HG03571 (cell line): ENCODE measurements at regions not wholly inside any gene's neighbourhood (a gene's known extent, or its start where the extent isn't known, plus 50 kb on each side); places are given as distances from the start of the nearest gene placed in this dataset.

Experiments used
- ATAC-seq: cut with Tn5 transposase; IDR thresholded peaks from one replicate; pipeline ENCODE4 v1.9.1; 2021; ENCODE audit not compliant: unreplicated experiment

GRCh38 chr1:191963286-191963685, 195.0 kb upstream of the RGS18 start:
- no peak for ATAC-seq

- no peak for ATAC-seq
These were observed 194.3 kb upstream of the RGS18 start for GRCh38 chr1:191963781-191964455.

- ATAC-seq: no peak
These were observed 189.0 kb upstream of the RGS18 start for GRCh38 chr1:191969290-191969689.

DNA sequence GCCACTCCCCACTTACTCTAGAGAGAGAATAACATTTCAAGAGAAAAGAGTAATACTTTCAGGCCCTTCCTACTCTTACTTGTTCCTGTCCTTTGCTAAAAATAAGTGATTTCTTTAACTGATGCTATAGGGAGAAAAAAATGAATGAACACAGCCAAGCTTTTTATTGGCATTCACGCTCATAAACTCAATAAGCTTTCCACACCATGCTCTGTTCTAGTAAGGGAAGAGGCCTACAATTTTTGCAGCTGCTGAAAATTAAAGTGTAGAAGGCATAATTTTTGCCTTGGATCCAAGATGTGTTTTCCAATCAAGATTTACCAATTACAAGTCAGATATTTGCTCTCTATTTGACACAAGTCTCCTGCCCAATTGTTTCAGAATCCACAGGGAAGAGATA, 188.1 kb upstream of the RGS18 start:
- ATAC-seq: no peak

- no peak for ATAC-seq
These were observed 186.8 kb upstream of the RGS18 start for GRCh38 chr1:191971447-191971846.

- ATAC-seq: no peak
These were observed 184.3 kb upstream of the RGS18 start for GRCh38 chr1:191974004-191974403.

DNA sequence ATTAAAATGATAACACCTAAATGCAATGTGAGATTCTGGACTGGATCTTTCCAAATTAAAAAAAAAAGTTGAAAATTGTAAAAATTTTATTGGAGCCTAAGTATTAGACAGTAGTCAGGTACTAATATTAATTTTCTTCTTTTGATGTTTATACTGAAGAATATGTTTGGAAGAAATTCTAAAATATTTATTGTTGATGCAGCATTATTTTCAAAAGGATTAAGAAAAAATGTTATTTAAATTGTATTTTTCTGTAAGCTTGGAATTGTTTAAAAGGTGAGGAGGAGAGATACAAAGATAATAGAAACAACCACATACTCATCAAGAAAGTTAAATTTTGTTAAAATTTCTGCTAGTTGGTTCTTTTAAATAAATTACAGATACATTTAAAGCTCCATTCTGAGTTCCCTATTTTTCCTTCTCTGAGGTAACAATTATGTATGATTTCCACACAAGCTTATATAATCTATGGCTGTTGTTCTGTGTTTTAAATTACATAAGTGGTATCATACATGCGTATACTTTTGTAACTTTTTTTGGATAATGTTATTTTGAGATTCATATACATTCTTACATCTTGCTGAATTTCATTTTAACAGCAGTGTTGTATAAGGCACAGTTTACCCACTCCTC, 180.3 kb upstream of the RGS18 start:
- ATAC-seq: no peak

DNA sequence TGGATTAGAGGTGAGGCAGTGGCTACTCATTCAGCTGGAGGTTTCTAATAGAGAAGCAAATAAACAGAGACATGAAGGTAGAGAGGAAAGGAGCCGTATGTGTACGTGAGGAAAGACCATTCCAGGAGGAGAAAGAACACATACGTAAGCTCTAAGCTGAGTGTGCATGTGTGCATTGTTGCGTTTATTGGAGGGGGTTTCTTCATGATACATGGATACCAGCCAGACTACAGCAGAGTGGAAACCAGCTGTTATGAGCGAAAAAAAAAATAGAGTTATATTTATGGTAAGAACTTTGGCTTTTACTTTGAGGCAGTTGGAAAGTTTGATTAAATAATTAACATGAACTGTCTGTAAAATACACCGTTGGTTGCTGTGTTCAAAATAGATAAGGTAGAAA, 173.4 kb upstream of the RGS18 start:
- ATAC-seq: no peak

DNA sequence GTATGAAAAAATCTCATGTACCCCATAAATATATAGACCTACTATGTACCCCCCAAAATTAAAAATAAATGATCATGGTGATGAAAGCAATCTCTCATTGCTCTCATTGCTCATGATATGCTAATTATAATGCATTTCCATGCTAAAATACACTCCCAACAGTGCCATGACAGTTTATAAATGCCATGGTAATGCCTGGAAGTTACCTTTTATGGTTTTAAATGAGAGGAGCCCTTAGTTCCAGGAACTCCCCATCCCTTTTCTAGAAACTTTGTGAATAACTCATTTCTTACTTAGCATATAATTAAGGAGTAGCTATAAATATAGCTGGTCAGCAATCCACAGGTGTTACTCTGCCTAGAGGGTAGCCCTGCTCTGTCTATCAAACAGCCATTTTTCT, 166.1 kb upstream of the RGS18 start:
- no peak for ATAC-seq

DNA sequence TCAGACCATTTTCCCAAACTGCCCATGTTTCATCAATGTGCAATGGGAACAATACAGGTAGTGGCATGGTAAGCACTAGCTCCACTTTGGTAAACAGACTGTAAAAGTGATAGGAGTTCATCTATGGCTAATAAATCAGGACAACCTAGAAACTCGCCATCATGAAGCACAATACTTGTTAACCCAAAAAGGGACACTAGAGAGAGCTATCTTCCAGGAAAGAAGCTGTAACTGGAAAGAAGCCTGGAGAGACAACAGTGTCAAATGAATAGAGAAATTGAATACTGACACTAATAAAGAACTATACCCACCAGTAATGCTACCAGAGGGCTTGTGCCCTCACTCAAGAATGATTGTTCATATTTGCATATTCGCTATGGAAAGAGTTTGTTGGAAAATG, 164.7 kb upstream of the RGS18 start:
- ATAC-seq: no peak

DNA sequence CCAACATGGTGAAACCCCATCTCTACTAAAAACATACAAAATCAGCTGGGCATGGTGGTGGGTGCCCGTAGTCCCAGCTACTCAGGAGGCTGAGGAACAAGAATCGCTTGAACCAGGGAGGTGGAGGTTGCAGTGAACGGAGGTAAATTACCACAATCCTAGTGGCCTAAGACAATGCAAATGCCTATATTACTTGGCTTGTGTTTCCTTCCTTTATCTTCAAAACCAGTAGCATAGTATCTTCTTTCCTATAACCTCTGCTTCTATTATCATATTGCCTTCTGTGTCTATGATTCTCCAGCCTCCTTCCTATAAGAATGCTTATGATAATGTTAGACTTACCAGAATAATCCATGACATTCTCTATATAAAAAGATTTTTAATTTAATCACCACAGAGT, 156.2 kb upstream of the RGS18 start:
- ATAC-seq: no peak

DNA sequence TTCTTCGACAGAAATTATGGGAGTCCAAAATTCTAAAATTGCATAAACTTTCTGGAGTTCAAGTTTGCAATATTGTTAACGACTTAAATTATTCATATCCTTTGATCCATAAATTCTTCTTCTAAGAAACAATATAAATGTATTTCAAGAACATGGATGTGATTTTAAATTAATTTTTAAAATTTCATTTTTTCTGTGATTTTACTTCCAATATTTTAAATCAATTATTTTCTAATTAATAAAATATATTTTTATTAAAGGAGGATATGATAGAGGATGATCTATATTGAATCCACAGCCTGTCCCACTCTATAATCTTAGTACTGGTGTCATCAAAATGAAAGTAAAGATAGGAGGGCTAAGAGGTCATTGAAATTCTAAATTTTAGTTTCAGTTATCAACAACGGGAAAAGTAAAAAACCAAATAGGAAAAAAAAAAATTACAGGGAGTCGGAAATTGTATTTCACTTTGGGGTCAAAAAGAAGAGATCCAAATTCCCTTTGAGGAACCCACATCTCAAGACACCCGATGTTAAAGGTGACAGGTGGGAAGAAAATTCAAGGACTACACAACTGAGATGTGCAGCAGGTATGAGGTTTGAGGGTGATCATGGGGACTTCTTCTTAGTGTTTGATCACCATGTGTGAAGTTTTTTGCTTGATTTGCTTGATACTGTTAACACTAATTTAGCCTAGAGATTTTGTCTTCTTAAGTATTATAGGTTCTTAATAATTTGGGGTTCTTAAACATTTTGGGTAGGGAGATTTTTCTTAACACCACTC, 154.8 kb upstream of the RGS18 start:
- no peak for ATAC-seq

DNA sequence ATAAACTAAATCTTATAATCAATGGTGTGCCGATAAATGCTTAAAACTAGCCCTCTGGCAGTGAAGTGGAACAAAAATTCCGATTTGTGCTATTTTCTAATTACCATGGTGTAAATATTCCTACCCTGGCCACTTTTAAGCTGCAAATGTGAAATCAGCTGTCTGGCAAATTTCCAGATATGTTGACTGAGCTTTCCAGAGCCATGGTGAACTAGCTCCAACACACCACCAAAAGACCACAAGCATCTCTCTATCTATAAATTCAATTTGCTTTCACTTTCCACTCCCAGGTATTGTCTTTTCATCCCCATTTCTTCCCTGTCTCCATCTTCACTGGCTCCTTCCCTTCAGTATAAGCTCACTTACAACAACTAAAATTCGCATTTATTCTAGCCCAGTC, 152.3 kb upstream of the RGS18 start:
- no peak for ATAC-seq

- no peak for ATAC-seq
These were observed 149.9 kb upstream of the RGS18 start for GRCh38 chr1:192008281-192008825.

GRCh38 chr1:192010406-192010805, 147.9 kb upstream of the RGS18 start:
- no peak for ATAC-seq

- no peak for ATAC-seq
These were observed 146.7 kb upstream of the RGS18 start for GRCh38 chr1:192011525-192011924.

- no peak for ATAC-seq
These were observed 135.4 kb upstream of the RGS18 start for GRCh38 chr1:192022827-192023226.

DNA sequence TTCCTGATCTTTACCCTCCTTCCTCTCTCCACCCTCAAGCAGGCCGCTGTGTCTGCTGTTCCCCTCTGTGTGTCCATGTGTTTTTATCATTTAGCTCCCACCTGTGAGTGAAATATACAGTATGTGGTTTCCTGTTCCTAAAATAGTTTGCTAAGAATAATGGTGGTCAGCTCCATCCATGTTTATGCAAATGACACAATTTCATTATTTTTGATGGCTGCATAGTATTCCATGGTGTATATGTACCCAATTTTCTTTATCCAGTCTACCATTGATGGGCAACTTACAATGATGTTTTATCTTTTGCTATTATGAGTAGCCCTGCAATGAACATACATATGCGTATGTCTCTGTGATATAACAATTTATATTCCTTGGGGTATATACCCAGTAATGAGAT, 133.4 kb upstream of the RGS18 start:
- ATAC-seq: no peak

GRCh38 chr1:192038567-192038966, 119.7 kb upstream of the RGS18 start:
- no peak for ATAC-seq

DNA sequence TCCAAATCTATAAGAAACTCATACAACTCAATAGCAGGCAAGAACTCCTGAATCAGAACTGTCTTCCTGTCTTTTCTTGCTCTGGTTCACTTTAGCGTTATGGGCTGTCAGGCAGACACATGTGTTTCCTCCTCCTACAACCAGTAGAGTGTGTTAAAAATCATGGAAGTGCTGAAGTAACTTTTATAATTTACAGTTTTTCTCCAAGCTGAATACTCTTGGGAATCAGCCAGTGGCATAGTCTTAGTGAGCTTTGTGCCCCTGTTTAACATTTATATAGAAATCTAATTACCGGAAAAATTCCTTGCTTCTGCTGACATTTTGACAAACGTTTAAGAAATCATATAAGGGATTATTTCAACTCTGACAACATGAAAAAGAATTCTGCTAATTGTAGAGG, 113.1 kb upstream of the RGS18 start:
- no peak for ATAC-seq

DNA sequence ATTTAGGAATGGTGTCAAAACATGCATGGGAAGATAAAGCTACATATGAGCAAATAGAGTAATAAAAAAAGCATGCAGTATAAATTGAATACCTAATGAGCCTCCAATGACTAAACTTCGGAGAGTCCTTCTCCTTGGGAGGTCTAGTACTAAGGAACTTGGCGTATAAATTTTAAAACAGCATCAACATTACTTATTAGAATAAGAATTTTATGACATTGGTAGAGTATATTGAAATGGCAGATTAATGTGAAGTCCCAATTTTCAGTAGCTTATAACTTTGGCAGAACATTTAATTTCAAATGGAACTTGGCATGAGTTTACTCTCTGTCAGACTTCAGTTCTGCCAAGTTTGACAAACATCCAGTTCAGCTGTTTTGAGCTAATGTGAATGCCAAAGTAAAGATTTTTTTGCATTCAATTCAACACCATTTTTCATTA, 104.7 kb upstream of the RGS18 start:
- ATAC-seq: no peak

DNA sequence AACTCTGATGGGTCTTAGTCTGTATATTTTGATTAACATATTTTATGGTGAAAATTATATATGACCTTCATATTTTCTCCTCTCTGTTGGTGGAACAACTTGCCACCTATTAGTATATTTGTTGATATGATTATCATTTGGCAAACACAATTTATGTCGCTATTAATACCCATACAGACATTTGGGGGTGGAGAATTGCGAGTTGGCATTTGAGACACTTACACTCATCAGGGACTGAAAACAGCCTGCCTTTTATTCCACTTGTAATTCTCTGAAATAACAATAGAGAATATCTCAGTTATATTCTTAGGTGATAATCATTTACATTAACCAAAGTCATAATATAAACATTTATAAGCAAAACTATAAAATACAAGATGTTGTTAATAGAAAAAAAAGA, 100.5 kb upstream of the RGS18 start:
- ATAC-seq: no peak
